Common myeloid progenitor, CD34-positive (primary cell): ENCODE measurements at regions not wholly inside any gene's neighbourhood (a gene's known extent, or its start where the extent isn't known, plus 50 kb on each side); places are given as distances from the start of the nearest gene placed in this dataset.
A peak's percentile ranks its signal among the peaks of the same experiment; 100 is the strongest.

Experiments used
- CTCF ChIA-PET: fragments of 350-600 bp; sonication (Branson Sonifier 250); formaldehyde crosslinking; loops from one replicate; lab custom pipeline; 2021; ENCODE audit warnings: antibody characterized with exemption; lab: Charles Lee
- POLR2A ChIA-PET: fragments of 350-600 bp; sonication (Branson Sonifier 250); formaldehyde crosslinking; loops from one replicate; lab custom pipeline; 2021; ENCODE audit warnings: antibody characterized with exemption; lab: Charles Lee
- DNase-seq, 3 donors: peaks; one replicate each; pipeline versions ENCODE4 v3.0.0 to v3.0.0-alpha.2; 2013
- H3K27ac ChIP-seq, 2 experiments: 1 replicate in 1 of 2; 2 replicates in 1 of 2; pipeline ENCODE4 v1.7.0; 2013; ENCODE audit warnings: inconsistent platforms in 2 of 2, low read length in 2 of 2, mild to moderate bottlenecking in 2 of 2, low read depth in 1 of 2, moderate library complexity in 1 of 2; ENCODE audit not compliant: severe bottlenecking in 2 of 2, insufficient read depth in 1 of 2, poor library complexity in 1 of 2
- H3K27me3 ChIP-seq, 5 experiments: replicated peaks in 2 of 5; 1 replicate in 3 of 5; 2 replicates in 2 of 5; pipeline versions ENCODE4 v1.6.1 to v1.7.0; 2013; ENCODE audit warnings: low read length in 4 of 5, mild to moderate bottlenecking in 2 of 5, moderate library complexity in 2 of 5, inconsistent platforms in 1 of 5; ENCODE audit not compliant: insufficient read depth in 5 of 5, control insufficient read depth in 4 of 5
- H3K36me3 ChIP-seq, 4 experiments: 1 replicate in 2 of 4; 2 replicates in 2 of 4; pipeline versions ENCODE4 v1.6.1 to v1.7.0; 2013; ENCODE audit warnings: low read length in 3 of 4, control low read depth in 1 of 4, mild to moderate bottlenecking in 1 of 4; ENCODE audit not compliant: control insufficient read depth in 4 of 4, insufficient read depth in 4 of 4
- H3K4me1 ChIP-seq, 4 experiments: 1 replicate in 3 of 4; 2 replicates in 1 of 4; pipeline versions ENCODE4 v1.6.1 to v1.7.1; 2013; ENCODE audit warnings: low read length in 3 of 4, mild to moderate bottlenecking in 3 of 4, control low read depth in 1 of 4, inconsistent platforms in 1 of 4, moderate library complexity in 1 of 4; ENCODE audit not compliant: control insufficient read depth in 4 of 4, insufficient read depth in 4 of 4; ENCODE audit errors: control extremely low read depth in 1 of 4
- H3K4me3 ChIP-seq, 7 experiments: 1 replicate in 4 of 7; 2 replicates in 3 of 7; pipeline versions ENCODE4 v1.5.1 to v1.7.0; 2013; ENCODE audit warnings: mild to moderate bottlenecking in 7 of 7, low read length in 6 of 7, moderate library complexity in 6 of 7, inconsistent platforms in 2 of 7, low read depth in 2 of 7, control low read depth in 1 of 7; ENCODE audit not compliant: insufficient read depth in 4 of 7, control insufficient read depth in 1 of 7; ENCODE audit errors: extremely low read depth in 1 of 7
- H3K9me3 ChIP-seq, 5 experiments: 1 replicate in 4 of 5; 2 replicates in 1 of 5; pipeline versions ENCODE4 v1.6.1 to v1.7.1; 2013; ENCODE audit warnings: low read length in 4 of 5, mild to moderate bottlenecking in 2 of 5, inconsistent platforms in 1 of 5, low read depth in 1 of 5, moderate library complexity in 1 of 5; ENCODE audit not compliant: control insufficient read depth in 4 of 5, insufficient read depth in 2 of 5; ENCODE audit errors: control extremely low read depth in 1 of 5
- WGBS: methylation state at CpG from one replicate; pipeline ENCODE4 v1.1.5; 2013; ENCODE audit not compliant: insufficient coverage; 5-methylcytosine and 5-hydroxymethylcytosine counted together

DNA sequence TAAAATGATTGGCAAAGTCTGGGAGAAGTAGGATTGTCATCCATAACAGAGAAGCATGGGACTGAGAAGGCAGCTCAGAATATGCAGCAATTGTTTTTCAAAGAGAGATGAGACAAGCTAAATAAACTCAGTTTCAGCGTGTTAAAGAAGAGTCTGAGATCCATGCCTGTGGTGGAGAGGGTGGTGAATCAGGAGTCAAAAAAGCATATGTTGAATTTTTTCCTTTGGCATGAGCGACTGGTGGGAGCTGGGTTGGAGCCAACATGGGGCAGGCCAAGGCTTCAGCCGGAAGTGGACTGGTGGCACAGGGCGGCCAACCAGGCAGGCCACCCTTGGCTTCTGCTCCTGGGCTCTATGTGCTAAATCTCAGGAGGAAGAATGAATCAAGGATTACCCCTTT lies 102.0 kb downstream of the SST start:
- Histone ChIP-seq H3K27me3 (peaks cover 0 to 4% (median 0%) of the 10 kb centered on the region in 5 experiments), H3K4me3 (no peak overlapping the region), H3K4me1 (peaks cover 0 to 6% (median 0%) of the 10 kb centered on the region in 4 experiments), H3K36me3 (no peaks in the 10 kb centered on the region), H3K9me3 (no peaks in the 10 kb centered on the region), H3K27ac (no peak overlapping the region)
- CTCF ChIA-PET: no interaction called here
- POLR2A ChIA-PET: no interaction called here
- WGBS: 100% methylated on average over 4 of the region's 4 CpGs
- no peak for DNase-seq

DNA sequence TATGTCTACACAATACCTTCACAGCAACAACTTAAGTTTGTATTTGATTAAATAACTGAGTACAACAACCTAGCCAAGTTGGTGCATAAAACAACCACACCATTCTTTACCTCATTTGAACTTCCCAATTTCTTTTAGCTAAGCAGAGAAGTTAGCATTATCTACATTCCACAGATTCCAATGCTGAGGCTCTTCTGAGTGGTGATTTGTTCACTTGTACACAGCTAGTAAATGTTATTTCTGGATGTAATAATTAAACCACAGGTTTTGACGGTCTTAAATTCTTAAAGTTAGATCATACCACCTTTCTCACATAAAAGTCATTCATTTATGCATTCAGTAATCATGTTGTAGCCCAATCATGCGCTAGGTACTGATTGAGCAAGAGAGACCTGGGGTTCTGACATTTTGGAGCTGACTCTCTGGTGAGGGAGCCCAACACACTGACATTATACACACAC lies 102.5 kb downstream of the SST start:
- Histone ChIP-seq H3K27me3 (peaks cover 0 to 4% (median 0%) of the 10 kb centered on the region in 5 experiments), H3K9me3 (no peaks in the 10 kb centered on the region), H3K4me1 (peaks cover 0 to 6% (median 0%) of the 10 kb centered on the region in 4 experiments), H3K4me3 (no peak overlapping the region), H3K27ac (no peak overlapping the region), H3K36me3 (no peaks in the 10 kb centered on the region)
- ChIA-PET CTCF (no interaction called here), POLR2A (interaction anchor here (0.6 kb wide), 1 partner anchor 46 kb away, joined by 3 read pairs; no protein-coding TSS in a partner anchor)
- 50% methylated on average over 2 of the region's 2 CpGs for WGBS
- peak in 2 of 3 donors; percentile 14 to 63 for DNase-seq

DNA sequence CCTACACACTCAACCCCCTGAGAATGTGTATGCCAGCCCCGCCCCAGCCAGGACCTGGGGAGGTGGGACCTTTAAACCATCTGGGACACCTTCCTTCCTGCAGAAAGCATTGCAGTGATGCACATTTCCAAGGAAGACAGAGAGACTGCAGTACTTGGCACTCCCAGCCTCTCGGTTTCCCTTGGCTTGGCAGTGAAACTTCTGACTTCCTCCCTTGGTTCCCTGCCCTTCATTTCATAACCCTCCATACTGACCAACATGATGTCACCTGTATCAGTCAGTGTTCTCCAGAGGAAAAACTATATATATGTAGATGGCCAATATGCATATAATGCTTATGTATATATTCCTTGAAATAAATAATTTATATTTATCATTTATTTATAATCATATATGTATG lies 103.2 kb downstream of the SST start:
- Histone ChIP-seq H3K27me3 (peaks cover 0 to 2% (median 0%) of the 10 kb centered on the region in 5 experiments), H3K4me1 (peaks cover 0 to 6% (median 0%) of the 10 kb centered on the region in 4 experiments), H3K9me3 (no peaks in the 10 kb centered on the region), H3K36me3 (no peaks in the 10 kb centered on the region), H3K4me3 (no peak overlapping the region), H3K27ac (no peak overlapping the region)
- 35% methylated on average over 2 of the region's 2 CpGs for WGBS
- ChIA-PET POLR2A (interaction anchor here (0.6 kb wide), 1 partner anchor 45 kb away, joined by 3 read pairs; no protein-coding TSS in a partner anchor), CTCF (no interaction called here)
- DNase-seq: no peak

DNA sequence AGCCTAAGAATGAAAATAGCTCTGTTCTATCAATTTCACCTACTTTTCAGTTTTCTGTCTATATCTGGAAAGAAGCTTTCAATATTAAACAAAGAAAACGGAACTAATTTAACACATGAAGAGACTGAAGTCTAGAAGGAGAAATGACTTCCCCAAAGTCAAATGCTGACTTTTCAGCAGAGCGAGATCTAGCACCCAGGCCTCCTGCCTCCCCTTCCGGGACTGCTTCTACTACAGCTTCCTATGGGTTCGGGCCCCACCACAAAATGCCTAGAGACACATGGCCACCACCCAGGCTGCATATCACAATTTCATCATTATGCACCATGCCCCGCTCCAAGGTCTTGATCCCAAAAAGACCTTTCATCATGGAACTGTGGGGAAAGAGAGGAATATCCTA lies 104.5 kb downstream of the SST start:
- no peak for DNase-seq
- Histone ChIP-seq H3K4me1 (peaks cover 0 to 6% (median 0%) of the 10 kb centered on the region in 4 experiments), H3K9me3 (no peaks in the 10 kb centered on the region), H3K27ac (no peak overlapping the region), H3K4me3 (no peak overlapping the region), H3K36me3 (no peaks in the 10 kb centered on the region), H3K27me3 (peaks cover 0 to 2% (median 0%) of the 10 kb centered on the region in 5 experiments)
- WGBS: 75% methylated on average over 1 of the region's 5 CpGs
- POLR2A ChIA-PET: interaction anchor here (1.2 kb wide), 1 partner anchor 19 kb away, joined by 3 read pairs; no protein-coding TSS in a partner anchor
- CTCF ChIA-PET: interaction anchor here (1.0 to 1.4 kb wide), 3 partner anchors 9 to 246 kb away, joined by 3 to 4 read pairs (median 3); no protein-coding TSS in a partner anchor

DNA sequence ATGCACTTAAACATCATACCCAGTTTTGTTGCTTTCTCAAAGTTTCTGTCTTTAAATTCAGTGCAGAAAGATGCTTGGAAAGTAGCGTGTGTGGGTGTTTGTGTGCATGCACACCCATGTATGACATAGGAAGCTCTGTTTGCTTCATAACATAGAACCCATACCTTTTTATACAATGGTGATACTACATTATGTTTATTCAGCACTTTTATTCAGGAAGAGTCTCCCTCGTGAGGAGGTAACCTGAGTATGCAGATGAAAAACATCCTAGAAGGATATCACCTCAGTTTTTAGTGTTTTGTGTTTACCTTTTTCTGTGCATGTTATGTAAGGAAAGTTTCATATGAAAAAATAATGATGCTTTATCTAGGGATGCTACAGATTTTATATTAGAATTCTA lies 111.2 kb downstream of the SST start:
- Histone ChIP-seq H3K27ac (no peak overlapping the region), H3K4me1 (no peaks in the 10 kb centered on the region), H3K9me3 (no peaks in the 10 kb centered on the region), H3K27me3 (peaks cover 0 to 3% (median 0%) of the 10 kb centered on the region in 5 experiments), H3K4me3 (no peak overlapping the region), H3K36me3 (no peaks in the 10 kb centered on the region)
- ChIA-PET POLR2A (no interaction called here), CTCF (no interaction called here)
- 100% methylated on average over 1 of the region's 2 CpGs for WGBS
- DNase-seq: no peak

DNA sequence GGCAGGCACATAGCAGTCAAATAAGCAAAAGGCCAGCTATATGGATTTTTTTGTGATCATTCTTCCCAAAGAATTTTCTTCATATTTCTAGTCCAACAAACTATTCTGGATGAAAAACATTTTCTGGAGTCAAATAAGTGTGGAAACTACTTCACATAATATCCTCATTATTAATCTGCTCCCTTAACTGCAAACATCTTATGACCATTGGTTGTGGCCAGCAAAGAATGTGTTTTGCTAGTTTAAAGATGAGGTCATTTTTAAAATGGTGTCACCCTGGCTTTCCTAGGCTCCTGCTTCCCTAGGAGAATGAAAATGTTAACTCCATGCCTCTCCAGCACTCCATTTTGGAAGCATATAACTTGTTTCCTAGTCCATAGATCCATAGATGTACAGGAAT lies 118.8 kb downstream of the SST start:
- Histone ChIP-seq H3K9me3 (peaks cover 0 to 3% (median 0%) of the 10 kb centered on the region in 5 experiments), H3K4me1 (no peaks in the 10 kb centered on the region), H3K27me3 (no peaks in the 10 kb centered on the region), H3K27ac (no peak overlapping the region), H3K4me3 (no peak overlapping the region), H3K36me3 (no peaks in the 10 kb centered on the region)
- POLR2A ChIA-PET: no interaction called here
- no peak for DNase-seq
- CTCF ChIA-PET: no interaction called here

DNA sequence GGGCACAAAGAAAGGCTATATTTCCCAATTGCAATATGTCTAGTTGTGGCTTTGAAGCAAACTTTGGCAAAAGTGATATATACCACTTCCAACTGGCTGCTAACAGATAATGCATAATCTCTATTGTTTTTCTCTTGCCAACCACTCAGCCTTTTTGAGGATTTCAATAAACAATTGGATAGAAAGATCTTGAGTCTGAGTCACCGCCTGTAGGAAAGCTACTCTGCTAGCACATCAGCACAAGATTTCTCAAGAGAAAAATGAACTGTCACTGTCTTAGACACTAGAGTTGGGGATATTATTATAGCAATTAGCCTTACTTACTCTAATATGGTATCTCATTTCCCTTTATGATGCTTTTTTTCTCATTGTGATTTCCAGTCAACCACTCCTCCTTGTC lies 119.7 kb downstream of the SST start:
- WGBS: no CpG with 5 or more reads among the region's 1 CpG

More for the DNA sequence above, 119.7 kb downstream of the SST start:
- Histone ChIP-seq H3K27ac (no peak overlapping the region), H3K9me3 (peaks cover 0 to 3% (median 0%) of the 10 kb centered on the region in 5 experiments), H3K36me3 (no peaks in the 10 kb centered on the region), H3K27me3 (no peaks in the 10 kb centered on the region), H3K4me3 (no peak overlapping the region), H3K4me1 (no peaks in the 10 kb centered on the region)
- no peak for DNase-seq
- ChIA-PET POLR2A (no interaction called here), CTCF (no interaction called here)
